B cell (primary cell): ENCODE measurements at regions not wholly inside any gene's neighbourhood (a gene's known extent, or its start where the extent isn't known, plus 50 kb on each side); places are given as distances from the start of the nearest gene placed in this dataset.

ENCODE experiments used
- ATAC-seq: fragments of 200-7000 bp; cut with Tn5 transposase; one replicate; pipeline ENCODE4 v1.10.0; 2021; ENCODE audit warnings: low read depth, mild to moderate bottlenecking, moderate number of reproducible peaks, moderate library complexity
- CTCF ChIA-PET: fragments of 350-600 bp; sonication (Branson Sonifier 250); formaldehyde crosslinking; loops from one replicate; lab custom pipeline; 2021; ENCODE audit warnings: antibody characterized with exemption, inconsistent platforms; lab: Charles Lee
- POLR2A ChIA-PET: fragments of 350-600 bp; sonication (Branson Sonifier 250); formaldehyde crosslinking; loops from one replicate; lab custom pipeline; 2021; ENCODE audit warnings: antibody characterized with exemption; lab: Charles Lee
- DNase-seq: peaks from one replicate; pipeline ENCODE4 v3.0.0; 2013
- H2AFZ ChIP-seq: 2 replicates; pipeline ENCODE4 v1.6.1; 2012; ENCODE audit warnings: mild to moderate bottlenecking, low read depth, low read length; ENCODE audit not compliant: insufficient read depth, poor library complexity, severe bottlenecking
- H3K27ac ChIP-seq, 2 donors: 1 replicate in 1 of 2; 2 replicates in 1 of 2; pipeline ENCODE4 v1.5.1; 2012 to 2013; ENCODE audit warnings: low read length in 2 of 2, mild to moderate bottlenecking in 2 of 2, moderate library complexity in 1 of 2
- H3K27me3 ChIP-seq, 4 experiments: fragments of 200-600 bp in 1 of 4; sonication (generic) in 1 of 4; replicated peaks in 1 of 4; 1 replicate in 2 of 4; 2 replicates in 2 of 4; pipeline versions ENCODE4 v1.6.1 to v1.7.0; 2013 to 2016; ENCODE audit warnings: low read length in 3 of 4, mild to moderate bottlenecking in 2 of 4, mixed read lengths in 1 of 4, moderate library complexity in 1 of 4; ENCODE audit not compliant: insufficient read depth in 4 of 4, control insufficient read depth in 3 of 4; ENCODE audit errors: control extremely low read depth in 1 of 4
- H3K36me3 ChIP-seq, 2 experiments: replicated peaks in 1 of 2; 1 replicate in 1 of 2; 2 replicates in 1 of 2; pipeline versions ENCODE4 v1.6.1 to v1.7.1; 2013; ENCODE audit warnings: low read length in 1 of 2; ENCODE audit not compliant: insufficient read depth in 2 of 2, control insufficient read depth in 1 of 2; ENCODE audit errors: control extremely low read depth in 1 of 2, extremely low read depth in 1 of 2
- H3K4me1 ChIP-seq, 2 donors: fragments of 200-600 bp in 1 of 2; sonication (generic) in 1 of 2; 1 replicate in 1 of 2; 2 replicates in 1 of 2; pipeline versions ENCODE4 v1.5.1 to v1.6.1; 2013 to 2017; ENCODE audit warnings: low read length in 2 of 2; ENCODE audit not compliant: control insufficient read depth in 2 of 2, insufficient read depth in 2 of 2
- H3K4me2 ChIP-seq: replicated peaks from 2 replicates; pipeline ENCODE3; 2012; ENCODE audit warnings: mild to moderate bottlenecking, low read depth, low read length; ENCODE audit not compliant: poor library complexity, severe bottlenecking
- H3K4me3 ChIP-seq, 5 experiments: fragments of 200-600 bp in 1 of 5; sonication (generic) in 1 of 5; 1 replicate in 3 of 5; 2 replicates in 2 of 5; pipeline versions ENCODE4 v1.5.1 to v1.7.0; 2011 to 2016; ENCODE audit warnings: low read length in 4 of 5, mild to moderate bottlenecking in 4 of 5, low read depth in 2 of 5, control low read depth in 1 of 5, moderate library complexity in 1 of 5; ENCODE audit not compliant: insufficient read depth in 1 of 5; ENCODE audit errors: control extremely low read depth in 1 of 5, extremely low read depth in 1 of 5
- H3K79me2 ChIP-seq: fragments of 200-600 bp; sonication (generic); one replicate; pipeline ENCODE4 v1.6.0; 2016; ENCODE audit warnings: low read length; ENCODE audit not compliant: control insufficient read depth, insufficient read depth
- H3K9ac ChIP-seq: fragments of 200-600 bp; sonication (generic); 2 replicates; pipeline ENCODE4 v1.6.1; 2017; ENCODE audit warnings: mild to moderate bottlenecking, low read length, moderate library complexity
- H3K9me3 ChIP-seq, 3 donors: one replicate each; pipeline versions ENCODE4 v1.6.1 to v1.7.1; 2013; ENCODE audit warnings: low read length in 2 of 3; ENCODE audit not compliant: control insufficient read depth in 2 of 3, insufficient read depth in 1 of 3; ENCODE audit errors: control extremely low read depth in 1 of 3
- H4K20me1 ChIP-seq: 2 replicates; pipeline ENCODE4 v1.6.0; 2012; ENCODE audit warnings: mild to moderate bottlenecking, low read length; ENCODE audit not compliant: insufficient read depth, control insufficient read depth, poor library complexity, severe bottlenecking
- H3K27ac Mint-ChIP-seq: one replicate; pipeline ENCODE4 v1.8.0; 2021; ENCODE audit warnings: mixed read lengths
- H3K27me3 Mint-ChIP-seq: one replicate; pipeline ENCODE4 v1.8.0; 2021; ENCODE audit warnings: mixed read lengths
- H3K4me1 Mint-ChIP-seq: one replicate; pipeline ENCODE4 v1.8.0; 2021; ENCODE audit warnings: mixed read lengths
- H3K4me3 Mint-ChIP-seq: one replicate; pipeline ENCODE4 v1.8.0; 2021; ENCODE audit warnings: mixed read lengths
- H3K9me3 Mint-ChIP-seq: one replicate; pipeline ENCODE4 v1.8.0; 2022; ENCODE audit warnings: mixed read lengths; ENCODE audit not compliant: insufficient read depth
- EZH2 ChIP-seq: IDR thresholded peaks from 2 replicates; pipeline ENCODE4 v1.6.1; 2012; ENCODE audit warnings: borderline replicate concordance, low read depth, mild to moderate bottlenecking, moderate library complexity, low read length; ENCODE audit not compliant: insufficient read depth, poor library complexity, severe bottlenecking
- WGBS: methylation state at CpG from one replicate; pipeline ENCODE4 v1.1.5; 2013; ENCODE audit warnings: missing lambda C conversion rate; ENCODE audit not compliant: insufficient coverage; 5-methylcytosine and 5-hydroxymethylcytosine counted together
- intact Hi-C: fragments of 100-400 bp; cut with micrococcal nuclease; formaldehyde crosslinking; loops from one replicate; pipeline ENCODE4 v1.10.0; 2022
- TF ChIP-seq, protein P1 (sequence below): fragments of 200-600 bp; IDR thresholded peaks from one replicate; pipeline ENCODE4 v1.8.0; 2022; ENCODE audit warnings: antibody characterized with exemption, mild to moderate bottlenecking

GRCh38 chr16:14364112-14364385 is 266.0 kb downstream of the PARN start:
- H3K27ac ChIP-seq: no peak overlapping the region
- 96% methylated on average over 2 of the region's 4 CpGs for WGBS
- no peak overlapping the region for H2AFZ ChIP-seq
- DNase-seq: no peak
- TF ChIP-seq, protein P1, sequence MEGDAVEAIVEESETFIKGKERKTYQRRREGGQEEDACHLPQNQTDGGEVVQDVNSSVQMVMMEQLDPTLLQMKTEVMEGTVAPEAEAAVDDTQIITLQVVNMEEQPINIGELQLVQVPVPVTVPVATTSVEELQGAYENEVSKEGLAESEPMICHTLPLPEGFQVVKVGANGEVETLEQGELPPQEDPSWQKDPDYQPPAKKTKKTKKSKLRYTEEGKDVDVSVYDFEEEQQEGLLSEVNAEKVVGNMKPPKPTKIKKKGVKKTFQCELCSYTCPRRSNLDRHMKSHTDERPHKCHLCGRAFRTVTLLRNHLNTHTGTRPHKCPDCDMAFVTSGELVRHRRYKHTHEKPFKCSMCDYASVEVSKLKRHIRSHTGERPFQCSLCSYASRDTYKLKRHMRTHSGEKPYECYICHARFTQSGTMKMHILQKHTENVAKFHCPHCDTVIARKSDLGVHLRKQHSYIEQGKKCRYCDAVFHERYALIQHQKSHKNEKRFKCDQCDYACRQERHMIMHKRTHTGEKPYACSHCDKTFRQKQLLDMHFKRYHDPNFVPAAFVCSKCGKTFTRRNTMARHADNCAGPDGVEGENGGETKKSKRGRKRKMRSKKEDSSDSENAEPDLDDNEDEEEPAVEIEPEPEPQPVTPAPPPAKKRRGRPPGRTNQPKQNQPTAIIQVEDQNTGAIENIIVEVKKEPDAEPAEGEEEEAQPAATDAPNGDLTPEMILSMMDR: no peak
- TF ChIP-seq EZH2: no peak
- H3K9me3 Mint-ChIP-seq: no peaks in the 10 kb centered on the region
- no peak overlapping the region for H3K27ac Mint-ChIP-seq
- no peak overlapping the region for H3K4me3 Mint-ChIP-seq
- H3K9ac ChIP-seq: no peak overlapping the region
- peaks cover 0 to 5% (median under 1%) of the 10 kb centered on the region in 4 experiments for H3K27me3 ChIP-seq
- POLR2A ChIA-PET: no interaction called here
- no peaks in the 10 kb centered on the region for H4K20me1 ChIP-seq
- no peak overlapping the region for H3K4me2 ChIP-seq
- no peaks in the 10 kb centered on the region for H3K36me3 ChIP-seq
- no peaks in the 10 kb centered on the region for H3K4me1 ChIP-seq
- H3K9me3 ChIP-seq: no peaks in the 10 kb centered on the region
- peaks cover 2% of the 10 kb centered on the region for H3K4me1 Mint-ChIP-seq
- CTCF ChIA-PET: no interaction called here
- H3K4me3 ChIP-seq: no peak overlapping the region
- no peaks in the 10 kb centered on the region for H3K79me2 ChIP-seq
- no peak for ATAC-seq
- intact Hi-C loops: no loop called here
- peaks cover 7% of the 10 kb centered on the region for H3K27me3 Mint-ChIP-seq

- Histone ChIP-seq H3K4me1 (no peaks in the 10 kb centered on the region), H3K79me2 (no peaks in the 10 kb centered on the region), H4K20me1 (no peaks in the 10 kb centered on the region), H3K9me3 (no peaks in the 10 kb centered on the region), H2AFZ (no peak overlapping the region), H3K4me2 (no peak overlapping the region), H3K9ac (no peak overlapping the region), H3K4me3 (no peak overlapping the region), H3K27ac (no peak overlapping the region), H3K27me3 (peaks cover 0 to 5% (median under 1%) of the 10 kb centered on the region in 4 experiments), H3K36me3 (no peaks in the 10 kb centered on the region)
- 92% methylated on average over 12 of the region's 20 CpGs for WGBS
- DNase-seq: no peak
- H3K27me3 Mint-ChIP-seq: peaks cover 7% of the 10 kb centered on the region
- H3K4me3 Mint-ChIP-seq: no peak overlapping the region
- ChIA-PET POLR2A (no interaction called here), CTCF (no interaction called here)
- peaks cover 7% of the 10 kb centered on the region for H3K4me1 Mint-ChIP-seq
- ATAC-seq: no peak
- intact Hi-C loops: no loop called here
- H3K27ac Mint-ChIP-seq: no peak overlapping the region
- no peaks in the 10 kb centered on the region for H3K9me3 Mint-ChIP-seq
- TF ChIP-seq, protein P1: no peak
- TF ChIP-seq EZH2: no peak
Observed at GRCh38 chr16:14362774-14363371, 267.2 kb downstream of the PARN start.
